D721Med (cell line): ENCODE measurements at regions not wholly inside any gene's neighbourhood (a gene's known extent, or its start where the extent isn't known, plus 50 kb on each side); places are given as distances from the start of the nearest gene placed in this dataset.

Source experiments
- DNase-seq: peaks from one replicate; pipeline ENCODE4 v3.0.0; 2011; ENCODE audit warnings: low spot score; ENCODE audit not compliant: insufficient read length
- FAIRE-seq: peaks from 2 replicates; lab custom pipeline; 2011; peaks lifted over from hg19 to GRCh38; lab: Jason Lieb, UNC
- TF ChIP-seq, protein P1 (sequence below): IDR thresholded peaks from 2 replicates; pipeline ENCODE4 v1.5.1; 2012; ENCODE audit warnings: mild to moderate bottlenecking, control low read depth; ENCODE audit not compliant: insufficient read depth; ENCODE audit errors: missing control alignments

DNA sequence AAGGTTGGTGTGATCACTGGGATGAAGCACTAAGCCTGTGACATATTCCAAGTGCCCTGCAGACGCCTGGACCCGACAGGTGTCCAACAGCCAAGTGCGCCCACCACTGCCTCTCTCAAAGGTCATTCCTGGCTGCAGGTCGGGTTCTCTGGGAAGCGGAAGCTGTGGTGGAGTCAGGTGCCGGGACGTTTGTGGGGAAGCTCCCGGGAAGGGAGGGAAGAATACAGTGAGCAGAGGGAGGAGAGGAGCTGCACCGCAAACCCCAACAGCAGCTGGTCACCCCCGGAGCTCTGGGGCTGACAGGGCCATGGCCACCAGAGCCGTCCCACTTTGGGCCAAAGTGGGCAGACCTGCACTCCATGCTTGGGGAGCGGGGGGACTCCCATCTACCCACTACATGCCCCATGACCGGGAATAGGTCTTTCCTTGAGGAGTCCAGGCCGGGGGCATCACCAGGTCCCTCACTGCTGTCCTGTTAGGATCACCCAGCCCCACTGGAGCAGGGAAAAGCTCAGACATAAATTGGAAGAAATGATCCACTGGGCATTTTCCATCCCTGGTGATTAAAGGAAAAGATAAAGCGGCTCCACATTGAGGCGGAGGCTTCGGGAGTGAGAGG is 84.5 kb upstream of the PPP2R2D start:
- DNase-seq (no peak), FAIRE-seq (no peak)

DNA sequence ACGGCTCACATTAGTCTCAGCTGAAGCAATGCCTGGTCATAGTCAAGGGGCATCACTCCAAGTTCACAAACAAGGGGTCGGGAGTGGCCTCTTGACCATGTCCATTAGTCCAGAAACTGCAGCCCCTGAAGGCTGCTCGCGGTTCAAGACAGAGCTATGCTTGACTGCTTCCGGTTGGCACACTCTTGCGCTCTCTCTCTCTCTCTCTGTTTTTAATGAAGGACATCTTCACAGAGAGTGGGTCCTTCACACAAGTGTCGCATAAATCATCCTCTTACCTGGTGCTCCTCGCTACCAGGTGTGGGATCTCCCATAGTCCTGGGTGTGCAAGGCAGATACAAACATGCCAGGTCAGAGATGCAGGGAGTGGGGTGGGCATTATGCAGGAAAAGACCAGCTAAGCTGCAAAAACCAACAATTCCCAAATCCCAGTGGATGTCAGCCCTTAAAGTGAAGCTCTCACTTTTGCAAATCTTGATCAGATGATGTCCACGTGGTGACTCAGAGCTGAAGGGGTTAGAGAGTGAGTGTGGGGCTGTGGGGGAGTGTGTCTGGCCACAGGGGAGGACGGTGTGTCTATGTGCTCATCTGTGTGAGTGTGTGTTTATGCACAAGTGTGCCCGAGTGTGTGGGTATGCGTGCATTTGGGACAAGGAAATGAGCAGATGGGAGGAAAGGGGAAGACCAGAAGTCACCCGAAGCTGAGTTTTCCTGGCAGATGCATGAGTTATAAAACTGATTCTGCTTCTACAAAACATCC is 83.7 kb upstream of the PPP2R2D start:
- TF ChIP-seq, protein P1, sequence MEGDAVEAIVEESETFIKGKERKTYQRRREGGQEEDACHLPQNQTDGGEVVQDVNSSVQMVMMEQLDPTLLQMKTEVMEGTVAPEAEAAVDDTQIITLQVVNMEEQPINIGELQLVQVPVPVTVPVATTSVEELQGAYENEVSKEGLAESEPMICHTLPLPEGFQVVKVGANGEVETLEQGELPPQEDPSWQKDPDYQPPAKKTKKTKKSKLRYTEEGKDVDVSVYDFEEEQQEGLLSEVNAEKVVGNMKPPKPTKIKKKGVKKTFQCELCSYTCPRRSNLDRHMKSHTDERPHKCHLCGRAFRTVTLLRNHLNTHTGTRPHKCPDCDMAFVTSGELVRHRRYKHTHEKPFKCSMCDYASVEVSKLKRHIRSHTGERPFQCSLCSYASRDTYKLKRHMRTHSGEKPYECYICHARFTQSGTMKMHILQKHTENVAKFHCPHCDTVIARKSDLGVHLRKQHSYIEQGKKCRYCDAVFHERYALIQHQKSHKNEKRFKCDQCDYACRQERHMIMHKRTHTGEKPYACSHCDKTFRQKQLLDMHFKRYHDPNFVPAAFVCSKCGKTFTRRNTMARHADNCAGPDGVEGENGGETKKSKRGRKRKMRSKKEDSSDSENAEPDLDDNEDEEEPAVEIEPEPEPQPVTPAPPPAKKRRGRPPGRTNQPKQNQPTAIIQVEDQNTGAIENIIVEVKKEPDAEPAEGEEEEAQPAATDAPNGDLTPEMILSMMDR, result no peak
- DNase-seq (no peak), FAIRE-seq (no peak)

More for the DNA sequence above, 84.5 kb upstream of the PPP2R2D start:
- TF ChIP-seq, protein P1, result no peak

GRCh38 chr10:131817866-131818509 is 82.8 kb upstream of the PPP2R2D start:
- DNase-seq (no peak), FAIRE-seq (no peak)
- TF ChIP-seq, protein P1, result no peak

- FAIRE-seq (no peak), DNase-seq (no peak)
- TF ChIP-seq, protein P1, result no peak
These were observed 82.1 kb upstream of the PPP2R2D start for GRCh38 chr10:131818510-131819234.

DNA sequence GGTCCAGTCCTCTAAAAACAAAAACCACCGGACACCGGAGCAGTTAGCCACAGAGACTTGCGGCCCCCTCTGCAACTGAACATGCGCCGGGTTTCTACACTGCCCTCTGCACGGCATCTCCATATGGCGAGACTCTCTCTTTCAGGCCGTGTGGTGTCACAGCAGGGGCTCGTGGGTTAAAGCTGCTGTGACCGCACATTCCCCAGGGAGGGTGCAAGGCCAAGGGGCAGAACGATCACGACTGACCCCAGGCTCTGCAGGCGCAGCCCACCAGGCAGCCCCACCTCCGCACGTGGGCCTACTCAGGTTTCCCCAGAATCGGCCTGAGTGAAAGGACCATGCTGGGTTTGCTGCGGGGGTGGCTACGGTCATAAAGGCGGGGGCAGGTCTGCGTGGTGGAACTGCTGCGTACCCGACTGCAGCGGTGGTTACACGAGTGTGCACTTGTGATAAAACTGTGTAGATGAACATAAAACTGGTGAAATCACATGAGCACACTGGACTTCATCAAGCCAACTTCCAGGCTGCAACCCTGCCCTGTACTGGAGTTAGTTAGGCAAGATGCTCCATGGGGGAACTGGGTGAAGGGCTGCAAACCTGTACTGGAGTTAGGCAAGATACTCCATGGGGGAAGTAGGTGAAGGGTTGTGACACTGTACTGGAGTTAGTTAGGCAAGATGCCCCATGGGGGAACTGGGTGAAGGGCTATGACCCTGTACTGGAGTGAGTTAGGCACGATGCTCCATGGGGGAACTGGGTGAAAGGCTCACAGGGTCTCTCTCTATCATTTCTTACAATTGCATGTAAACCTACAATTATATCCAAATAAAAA is 81.4 kb upstream of the PPP2R2D start:
- FAIRE-seq (no peak), DNase-seq (no peak)
- TF ChIP-seq, protein P1, result no peak

GRCh38 chr10:131820626-131821025 is 80.2 kb upstream of the PPP2R2D start:
- DNase-seq, result no peak
- TF ChIP-seq, protein P1, result no peak
- no peak for FAIRE-seq
